ENCODE measurements at regions not wholly inside any gene's neighbourhood (a gene's known extent, or its start where the extent isn't known, plus 50 kb on each side); places are given as distances from the start of the nearest gene placed in this dataset.

- TF ChIP-seq EZH2 (IDR thresholded peaks at IDR 0.05; ENCODE audit: low read length, unreplicated experiment), result no peak
- no peak for TF ChIP-seq CTCF (conservative IDR thresholded peaks at IDR 0.05; ENCODE audit: low read depth, low read length)
These were observed 713.7 kb upstream of the AADAT start for GRCh38 chr4:170803492-170803891.
